ENCODE measurements at regions not wholly inside any gene's neighbourhood (a gene's known extent, or its start where the extent isn't known, plus 50 kb on each side); places are given as distances from the start of the nearest gene placed in this dataset.

- H3K4me1 ChIP-seq, result no peaks in the 10 kb centered on the region
- 23% methylated on average over 2 of the region's 2 CpGs for WGBS (ENCODE audit: insufficient coverage, low coverage, low lambda C conversion rate, missing lambda C conversion rate)
- no peak for DNase-seq
These were observed 522.8 kb upstream of the POM121L12 start for GRCh38 chr7:52512656-52513055.

GRCh38 chr7:52507546-52508255, 527.7 kb upstream of the POM121L12 start:
- no peak for TF ChIP-seq POLR2A (IDR thresholded peaks at IDR 0.05)
- no peak for TF ChIP-seq CTCF (IDR thresholded peaks at IDR 0.05)
- Histone ChIP-seq H3K4me3 (no peak overlapping the region), H3K4me1 (no peaks in the 10 kb centered on the region), H3K36me3 (no peaks in the 10 kb centered on the region), H3K9me3 (no peaks in the 10 kb centered on the region), H3K27ac (no peak overlapping the region), H3K27me3 (no peaks in the 10 kb centered on the region)
- ATAC-seq (no peak), DNase-seq (no peak)
- intact Hi-C loops (cut with DNase I), result no loop called here
- WGBS (ENCODE audit: insufficient coverage, low coverage, low lambda C conversion rate, missing lambda C conversion rate), result 30% methylated on average over 7 of the region's 7 CpGs

More at GRCh38 chr7:52512656-52513055, 522.8 kb upstream of the POM121L12 start:
- H3K9me3 ChIP-seq, result no peaks in the 10 kb centered on the region
- ATAC-seq, result no peak
- no peak overlapping the region for H3K27ac ChIP-seq
- no peak overlapping the region for H3K4me3 ChIP-seq
- intact Hi-C loops (cut with DNase I), result no loop called here
- no peaks in the 10 kb centered on the region for H3K27me3 ChIP-seq
- H3K36me3 ChIP-seq, result no peaks in the 10 kb centered on the region
- TF ChIP-seq POLR2A (IDR thresholded peaks at IDR 0.05) (no peak), CTCF (IDR thresholded peaks at IDR 0.05) (no peak)

GRCh38 chr7:52506325-52506724, 529.1 kb upstream of the POM121L12 start:
- H3K4me1 ChIP-seq, result no peaks in the 10 kb centered on the region
- H3K4me3 ChIP-seq, result no peak overlapping the region
- TF ChIP-seq POLR2A (IDR thresholded peaks at IDR 0.05) (no peak), CTCF (IDR thresholded peaks at IDR 0.05) (no peak)
- ATAC-seq (no peak), DNase-seq (no peak)
- no peaks in the 10 kb centered on the region for H3K9me3 ChIP-seq
- H3K27ac ChIP-seq, result no peak overlapping the region
- no peaks in the 10 kb centered on the region for H3K27me3 ChIP-seq
- WGBS (ENCODE audit: insufficient coverage, low coverage, low lambda C conversion rate, missing lambda C conversion rate), result 3% methylated on average over 2 of the region's 2 CpGs
- intact Hi-C loops (cut with DNase I), result no loop called here
- no peaks in the 10 kb centered on the region for H3K36me3 ChIP-seq

GRCh38 chr7:52504561-52504960, 530.9 kb upstream of the POM121L12 start:
- intact Hi-C loops (cut with DNase I), result no loop called here
- Histone ChIP-seq H3K4me1 (no peaks in the 10 kb centered on the region), H3K4me3 (no peak overlapping the region), H3K27ac (no peak overlapping the region), H3K9me3 (no peaks in the 10 kb centered on the region), H3K36me3 (no peaks in the 10 kb centered on the region), H3K27me3 (no peaks in the 10 kb centered on the region)
- TF ChIP-seq CTCF (IDR thresholded peaks at IDR 0.05) (no peak), POLR2A (IDR thresholded peaks at IDR 0.05) (no peak)
- DNase-seq, result no peak
- no peak for ATAC-seq
- 34% methylated on average over 2 of the region's 2 CpGs for WGBS (ENCODE audit: insufficient coverage, low coverage, low lambda C conversion rate, missing lambda C conversion rate)

Data from right lobe of liver (tissue), 6 donors.